GM12891 (cell line): ENCODE measurements at regions not wholly inside any gene's neighbourhood (a gene's known extent, or its start where the extent isn't known, plus 50 kb on each side); places are given as distances from the start of the nearest gene placed in this dataset.

ENCODE experiments used
- DNase-seq: peaks from one replicate; pipeline ENCODE4 v3.0.0; 2011; ENCODE audit warnings: low spot score; ENCODE audit not compliant: insufficient read length
- FAIRE-seq: peaks from 2 replicates; lab custom pipeline; 2011; peaks lifted over from hg19 to GRCh38; lab: Jason Lieb, UNC
- PAX5 ChIP-seq: IDR thresholded peaks from 2 replicates; pipeline ENCODE4 v1.6.1; 2011; ENCODE audit warnings: low read length, moderate library complexity, mild to moderate bottlenecking; ENCODE audit not compliant: insufficient read depth, severe bottlenecking
- POLR2A ChIP-seq: IDR thresholded peaks from 2 replicates; pipeline ENCODE4 v1.6.1; 2011; ENCODE audit warnings: low read depth, low read length, control low read depth
- POLR2AphosphoS5 ChIP-seq: IDR thresholded peaks from 2 replicates; pipeline ENCODE4 v1.6.1; 2011; ENCODE audit warnings: low read depth, low read length, control low read depth
- POU2F2 ChIP-seq: IDR thresholded peaks from 2 replicates; pipeline ENCODE4 v1.6.1; 2011; ENCODE audit warnings: low read depth, mild to moderate bottlenecking, control low read depth, low read length, moderate library complexity
- SPI1 ChIP-seq: IDR thresholded peaks from 2 replicates; pipeline ENCODE4 v1.6.1; 2011; ENCODE audit warnings: low read depth, low read length, control low read depth
- TAF1 ChIP-seq: IDR thresholded peaks from 2 replicates; pipeline ENCODE4 v1.6.1; 2011; ENCODE audit warnings: low read depth, low read length, control low read depth

DNA sequence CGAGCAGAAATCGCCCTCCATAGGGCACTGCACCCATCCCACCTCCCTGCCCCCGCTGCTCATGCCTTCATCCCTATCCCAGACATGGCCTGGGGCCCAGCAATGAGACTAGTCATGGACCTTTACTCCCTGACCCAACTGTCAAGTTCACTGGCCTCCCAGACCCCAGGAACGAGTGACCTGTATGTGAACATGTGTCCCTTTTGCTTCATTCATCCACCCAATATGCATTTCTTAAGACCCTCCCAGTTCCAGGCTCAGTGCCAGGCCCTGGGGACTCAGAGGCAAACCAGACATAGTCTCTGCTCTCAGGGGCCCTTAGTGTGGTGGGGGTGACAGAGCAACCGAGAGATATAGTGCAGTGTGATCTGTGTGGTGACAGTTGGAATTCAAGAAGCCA, 67.0 kb downstream of the EFNB1 start:
- TF ChIP-seq TAF1 (no peak), SPI1 (no peak), POU2F2 (no peak), POLR2A (no peak), POLR2AphosphoS5 (no peak), PAX5 (no peak)
- DNase-seq = no peak
- FAIRE-seq = no peak

DNA sequence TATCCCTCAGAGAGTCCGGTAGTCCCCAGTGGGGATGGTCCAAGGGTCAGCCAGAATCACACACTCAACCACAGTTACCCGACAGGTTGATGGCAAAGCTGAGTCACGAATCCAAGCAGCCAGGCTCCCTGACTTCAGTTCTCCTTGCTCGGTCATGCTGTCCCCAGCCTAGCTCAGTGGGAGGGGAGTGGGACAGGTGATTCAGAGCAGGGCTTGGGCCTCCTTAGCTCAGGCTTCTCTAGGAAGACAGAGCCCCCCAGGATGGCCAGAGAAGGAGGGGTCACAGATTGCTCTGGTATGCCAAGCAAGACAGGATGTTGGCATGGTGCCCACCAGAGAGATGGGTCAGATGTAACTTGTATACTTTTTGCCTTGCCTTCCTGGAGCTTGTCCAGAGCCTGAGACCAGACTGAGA, 66.5 kb downstream of the EFNB1 start:
- no peak for TF ChIP-seq PAX5
- TF ChIP-seq SPI1 = no peak
- TF ChIP-seq POLR2A = no peak
- no peak for TF ChIP-seq TAF1
- TF ChIP-seq POLR2AphosphoS5 = no peak
- no peak for TF ChIP-seq POU2F2
- FAIRE-seq (no peak), DNase-seq (no peak)

DNA sequence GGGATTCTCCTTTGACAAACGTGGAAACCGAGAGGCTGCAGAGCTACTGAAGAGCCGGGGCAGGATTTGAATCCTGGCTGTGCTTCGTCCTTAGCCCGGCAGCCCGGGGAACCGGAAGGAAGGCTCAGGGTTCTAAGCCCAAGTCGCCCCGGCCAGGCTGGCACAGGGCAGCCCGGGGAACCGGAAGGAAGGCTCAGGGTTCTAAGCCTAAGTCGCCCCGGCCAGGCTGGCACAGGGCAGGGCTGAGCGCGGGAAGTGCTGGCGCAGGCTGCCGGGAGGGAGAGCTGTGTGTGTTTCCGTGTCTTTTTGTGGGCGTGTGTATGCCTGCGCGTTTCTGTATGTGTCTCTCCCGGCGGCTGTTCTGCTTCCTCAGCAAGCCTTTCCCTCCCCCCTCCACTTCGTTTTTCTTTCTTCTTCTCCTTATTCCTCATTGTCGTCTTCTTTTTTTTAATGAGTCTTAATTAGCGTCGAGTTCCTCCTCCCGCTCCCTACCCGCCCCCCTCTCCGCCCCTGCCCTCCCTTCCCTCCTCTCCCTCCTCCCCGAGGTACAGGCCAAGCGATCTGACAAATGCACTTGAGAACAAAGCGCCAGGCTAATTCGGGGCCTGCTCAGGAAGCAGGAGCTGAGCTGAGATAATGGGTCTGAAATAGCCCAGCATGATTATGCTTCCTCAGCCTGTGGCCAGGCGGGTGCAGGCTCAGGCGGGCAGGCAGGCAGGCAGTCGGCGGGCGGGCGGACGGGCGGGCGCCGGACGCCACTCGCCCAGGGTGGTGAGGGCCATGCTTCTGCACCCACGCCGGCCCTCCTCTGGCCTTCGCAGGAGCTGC, 65.9 kb downstream of the EFNB1 start:
- TF ChIP-seq SPI1 = no peak
- TF ChIP-seq POLR2AphosphoS5 = no peak
- no peak for TF ChIP-seq POLR2A
- no peak for TF ChIP-seq TAF1
- TF ChIP-seq POU2F2 = no peak
- TF ChIP-seq PAX5 = no peak
- no peak for FAIRE-seq
- no peak for DNase-seq

GRCh38 chrX:68894142-68894512, 65.3 kb downstream of the EFNB1 start:
- no peak for DNase-seq
- no peak for FAIRE-seq
- no peak for TF ChIP-seq TAF1

DNA sequence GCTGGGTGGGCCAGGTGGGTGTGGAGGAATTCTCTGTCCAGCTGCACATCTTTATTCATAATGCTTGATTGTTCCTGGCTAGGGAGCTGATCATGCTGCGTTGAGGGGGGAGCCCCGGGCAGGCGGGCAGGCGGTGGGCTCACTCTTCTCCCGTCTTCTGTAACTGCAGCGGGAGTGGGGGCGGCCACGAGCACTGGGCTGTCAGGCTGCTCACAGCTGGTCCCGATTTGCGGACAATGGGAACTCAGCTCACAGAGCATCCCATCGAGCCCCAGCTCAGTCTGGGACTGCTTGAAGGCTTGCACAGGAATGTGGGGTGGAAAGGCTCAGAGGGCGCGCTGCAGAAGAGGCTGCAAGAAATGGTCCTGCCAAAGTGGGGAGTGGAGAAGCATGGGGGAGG, 63.8 kb downstream of the EFNB1 start:
- FAIRE-seq (no peak), DNase-seq (no peak)
- TF ChIP-seq POLR2A = no peak
- no peak for TF ChIP-seq SPI1
- TF ChIP-seq PAX5 = no peak
- TF ChIP-seq POU2F2 = no peak
- TF ChIP-seq POLR2AphosphoS5 = no peak
- TF ChIP-seq TAF1 = no peak

DNA sequence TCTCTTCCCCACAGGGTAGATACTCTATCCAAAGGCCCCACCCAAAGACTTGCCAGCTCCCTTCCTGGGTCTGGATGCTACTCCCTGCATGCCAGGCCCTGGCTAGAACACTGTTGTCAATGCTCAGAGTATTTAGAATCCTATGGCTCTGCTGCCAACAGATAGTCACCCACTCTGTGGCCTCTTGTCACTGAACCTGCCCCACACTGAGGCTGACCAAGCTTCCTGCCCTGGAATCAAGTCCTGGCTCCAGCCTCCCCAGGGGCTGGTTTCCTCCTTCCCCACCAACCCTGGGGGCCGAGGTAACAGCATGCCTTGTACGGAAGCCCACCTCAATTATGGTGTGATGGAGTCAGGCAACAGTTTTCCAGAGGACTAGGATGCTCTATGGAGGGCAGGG, 63.3 kb downstream of the EFNB1 start:
- DNase-seq = no peak
- FAIRE-seq = no peak
- TF ChIP-seq POLR2AphosphoS5 (no peak), POLR2A (no peak), SPI1 (no peak), POU2F2 (no peak), PAX5 (no peak), TAF1 (no peak)
